Keratinocyte (primary cell): ENCODE measurements at regions not wholly inside any gene's neighbourhood (a gene's known extent, or its start where the extent isn't known, plus 50 kb on each side); places are given as distances from the start of the nearest gene placed in this dataset.
A peak's percentile ranks its signal among the peaks of the same experiment; 100 is the strongest.

ENCODE experiments used
- CTCF ChIP-seq, 3 experiments: IDR thresholded peaks in 1 of 3; conservative IDR thresholded peaks in 1 of 3; optimal IDR thresholded peaks in 1 of 3; 2 replicates in 2 of 3; 3 replicates in 1 of 3; pipeline versions ENCODE3 to v1.5.1; 2011; ENCODE audit warnings: low read length in 3 of 3, mild to moderate bottlenecking in 3 of 3, moderate library complexity in 2 of 3, control low read depth in 1 of 3, inconsistent platforms in 1 of 3; ENCODE audit not compliant: insufficient read depth in 2 of 3; ENCODE audit errors: extremely low read depth in 1 of 3
- EZH2 ChIP-seq: IDR thresholded peaks from one replicate; pipeline ENCODE4 v1.6.1; 2012; ENCODE audit warnings: inconsistent platforms, mild to moderate bottlenecking, low read length, moderate library complexity

- TF ChIP-seq EZH2 (no peak), CTCF (optimal IDR thresholded peaks at IDR 0.05 in 1 of 3, IDR thresholded peaks at IDR 0.05 in 1 of 3, conservative IDR thresholded peaks at IDR 0.05 in 1 of 3; ENCODE audit: extremely low read depth in 1 of 3, insufficient read depth in 2 of 3, low read length in 3 of 3) (peak; percentile 61 to 73 (median 71))
Observed at GRCh38 chr2:63698786-63699548, 110.2 kb downstream of the MDH1 start.
